SU-DHL-6 (cell line): ENCODE measurements at regions not wholly inside any gene's neighbourhood (a gene's known extent, or its start where the extent isn't known, plus 50 kb on each side); places are given as distances from the start of the nearest gene placed in this dataset.

Source experiments
- H2AFZ ChIP-seq: fragments of 200-600 bp; sonication (generic); 2 replicates; pipeline ENCODE4 v1.6.1; 2014; ENCODE audit warnings: low read depth, mild to moderate bottlenecking, moderate library complexity, mixed read lengths, antibody characterized with exemption, low read length; ENCODE audit not compliant: severe bottlenecking
- H3F3A ChIP-seq: fragments of 200-600 bp; shearing (Covaris generic); 2 replicates; pipeline ENCODE4 v1.6.0; 2016; ENCODE audit warnings: antibody characterized with exemption, mild to moderate bottlenecking; ENCODE audit not compliant: insufficient read depth
- H3K27ac ChIP-seq: fragments of 200-600 bp; sonication (generic); 2 replicates; pipeline ENCODE4 v1.5.1; 2016; ENCODE audit warnings: low read depth, mild to moderate bottlenecking, low read length, moderate library complexity, mixed read lengths
- H3K27me3 ChIP-seq: fragments of 200-600 bp; sonication (generic), shearing (Covaris generic); 2 replicates; pipeline ENCODE4 v1.6.0; 2014; ENCODE audit warnings: mild to moderate bottlenecking, low read length
- H3K36me3 ChIP-seq: fragments of 200-600 bp; sonication (generic); 2 replicates; pipeline ENCODE4 v1.6.1; 2014; ENCODE audit warnings: mild to moderate bottlenecking, low read length, mixed read lengths
- H3K4me2 ChIP-seq: fragments of 300-600, 200-600 bp; shearing (Covaris generic), sonication (generic); 2 replicates; pipeline ENCODE4 v1.6.0; 2014; ENCODE audit warnings: low read length, low read depth, mild to moderate bottlenecking; ENCODE audit not compliant: poor library complexity, severe bottlenecking
- H3K4me3 ChIP-seq: fragments of 200-600 bp; sonication (generic); 2 replicates; pipeline ENCODE4 v1.5.1; 2014; ENCODE audit warnings: antibody characterized with exemption, low read length, mild to moderate bottlenecking, mixed read lengths; ENCODE audit not compliant: insufficient read depth, poor library complexity, severe bottlenecking
- H3K79me2 ChIP-seq: fragments of 200-600 bp; sonication (generic); 2 replicates; pipeline ENCODE4 v1.6.1; 2014; ENCODE audit warnings: mild to moderate bottlenecking, low read length, moderate library complexity; ENCODE audit not compliant: insufficient read depth
- H3K9ac ChIP-seq: fragments of 200-600 bp; sonication (generic); 2 replicates; pipeline ENCODE4 v1.7.0; 2014; ENCODE audit warnings: mild to moderate bottlenecking, low read length
- H3K9me2 ChIP-seq: fragments of 200-600 bp; sonication (generic); replicated peaks from 2 replicates; pipeline ENCODE4 v1.6.1; 2014; ENCODE audit warnings: low read length; ENCODE audit not compliant: insufficient read depth
- H3K9me3 ChIP-seq: fragments of 200-600 bp; sonication (generic); 2 replicates; pipeline ENCODE4 v1.6.1; 2014; ENCODE audit warnings: low read length, mixed read lengths; ENCODE audit not compliant: insufficient read depth
- H4K20me1 ChIP-seq: fragments of 200-600 bp; sonication (generic); 2 replicates; pipeline ENCODE4 v1.6.1; 2014; ENCODE audit warnings: low read depth, mild to moderate bottlenecking, antibody characterized with exemption, low read length, moderate library complexity, mixed read lengths
- EZH2phosphoT487 ChIP-seq: fragments of 200-600 bp; sonication (generic), shearing (Covaris generic); conservative IDR thresholded peaks from 2 replicates; pipeline ENCODE4 v1.6.1; 2018; ENCODE audit warnings: mild to moderate bottlenecking, antibody characterized with exemption, low read length, moderate library complexity, mixed read lengths
- TF ChIP-seq, protein P1 (sequence below): fragments of 200-600 bp; sonication (generic); IDR thresholded peaks from one replicate; pipeline ENCODE4 v1.5.1; 2017; ENCODE audit warnings: antibody characterized with exemption, mild to moderate bottlenecking, low read length, moderate library complexity; ENCODE audit not compliant: insufficient read depth, poor library complexity, severe bottlenecking

DNA sequence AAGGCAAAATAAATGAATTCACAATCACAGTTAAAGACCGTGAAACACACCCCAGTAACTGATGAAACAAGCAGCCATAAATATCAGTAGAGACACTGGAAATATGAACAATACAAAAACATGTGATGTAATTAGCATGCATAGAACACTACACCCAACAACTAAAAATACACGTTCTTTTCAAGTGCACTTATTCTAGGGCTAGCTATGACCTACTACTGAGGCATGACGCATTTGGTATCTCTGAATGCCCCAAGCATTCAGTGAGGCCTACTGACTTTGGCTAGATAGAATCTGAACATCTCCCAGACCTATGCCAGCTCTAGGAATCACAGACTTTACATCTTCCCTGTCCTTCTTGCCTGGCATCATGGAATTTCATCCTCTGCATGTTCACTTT lies 450.0 kb upstream of the ID2 start:
- no peak overlapping the region for H3K9ac ChIP-seq
- H3K36me3 ChIP-seq: no peaks in the 10 kb centered on the region
- H3K4me2 ChIP-seq: peak overlapping the region; percentile 27
- no peaks in the 10 kb centered on the region for H3K9me2 ChIP-seq
- no peak overlapping the region for H3K4me3 ChIP-seq
- no peak overlapping the region for H2AFZ ChIP-seq
- H3K27me3 ChIP-seq: no peaks in the 10 kb centered on the region
- no peak for TF ChIP-seq EZH2phosphoT487
- TF ChIP-seq, protein P1, sequence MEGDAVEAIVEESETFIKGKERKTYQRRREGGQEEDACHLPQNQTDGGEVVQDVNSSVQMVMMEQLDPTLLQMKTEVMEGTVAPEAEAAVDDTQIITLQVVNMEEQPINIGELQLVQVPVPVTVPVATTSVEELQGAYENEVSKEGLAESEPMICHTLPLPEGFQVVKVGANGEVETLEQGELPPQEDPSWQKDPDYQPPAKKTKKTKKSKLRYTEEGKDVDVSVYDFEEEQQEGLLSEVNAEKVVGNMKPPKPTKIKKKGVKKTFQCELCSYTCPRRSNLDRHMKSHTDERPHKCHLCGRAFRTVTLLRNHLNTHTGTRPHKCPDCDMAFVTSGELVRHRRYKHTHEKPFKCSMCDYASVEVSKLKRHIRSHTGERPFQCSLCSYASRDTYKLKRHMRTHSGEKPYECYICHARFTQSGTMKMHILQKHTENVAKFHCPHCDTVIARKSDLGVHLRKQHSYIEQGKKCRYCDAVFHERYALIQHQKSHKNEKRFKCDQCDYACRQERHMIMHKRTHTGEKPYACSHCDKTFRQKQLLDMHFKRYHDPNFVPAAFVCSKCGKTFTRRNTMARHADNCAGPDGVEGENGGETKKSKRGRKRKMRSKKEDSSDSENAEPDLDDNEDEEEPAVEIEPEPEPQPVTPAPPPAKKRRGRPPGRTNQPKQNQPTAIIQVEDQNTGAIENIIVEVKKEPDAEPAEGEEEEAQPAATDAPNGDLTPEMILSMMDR: no peak
- peak overlapping the region; percentile 66 for H3K27ac ChIP-seq
- no peaks in the 10 kb centered on the region for H3K9me3 ChIP-seq
- H4K20me1 ChIP-seq: no peaks in the 10 kb centered on the region
- H3K79me2 ChIP-seq: no peaks in the 10 kb centered on the region
- peaks cover 34% of the 10 kb centered on the region for H3F3A ChIP-seq

DNA sequence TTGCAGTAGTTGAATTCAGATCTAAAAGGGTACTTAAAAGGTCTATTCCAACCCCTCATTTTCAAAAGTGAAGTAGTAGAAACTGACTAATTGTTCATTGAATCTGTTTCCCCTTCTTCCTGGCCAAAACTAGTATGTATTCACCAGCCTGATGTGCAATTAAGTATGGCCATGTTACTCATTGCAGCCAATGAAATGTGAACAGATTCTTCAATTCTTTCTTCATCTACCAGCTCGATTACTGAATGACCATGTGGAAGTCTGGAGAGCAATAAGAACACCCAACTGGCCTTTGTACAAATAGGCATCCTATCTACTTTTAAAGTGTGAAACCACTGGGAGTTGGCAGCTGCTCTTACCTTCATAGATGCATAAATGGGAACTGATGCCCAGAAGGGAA lies 449.0 kb upstream of the ID2 start:
- Histone ChIP-seq H3K36me3 (no peaks in the 10 kb centered on the region), H3K9me3 (no peaks in the 10 kb centered on the region), H3F3A (peaks cover 34% of the 10 kb centered on the region), H3K4me2 (no peak overlapping the region), H2AFZ (no peak overlapping the region), H3K27ac (peak overlapping the region; percentile 66), H3K4me3 (no peak overlapping the region), H4K20me1 (no peaks in the 10 kb centered on the region), H3K27me3 (no peaks in the 10 kb centered on the region), H3K9ac (no peak overlapping the region), H3K9me2 (no peaks in the 10 kb centered on the region), H3K79me2 (no peaks in the 10 kb centered on the region)
- no peak for TF ChIP-seq EZH2phosphoT487
- TF ChIP-seq, protein P1: no peak

DNA sequence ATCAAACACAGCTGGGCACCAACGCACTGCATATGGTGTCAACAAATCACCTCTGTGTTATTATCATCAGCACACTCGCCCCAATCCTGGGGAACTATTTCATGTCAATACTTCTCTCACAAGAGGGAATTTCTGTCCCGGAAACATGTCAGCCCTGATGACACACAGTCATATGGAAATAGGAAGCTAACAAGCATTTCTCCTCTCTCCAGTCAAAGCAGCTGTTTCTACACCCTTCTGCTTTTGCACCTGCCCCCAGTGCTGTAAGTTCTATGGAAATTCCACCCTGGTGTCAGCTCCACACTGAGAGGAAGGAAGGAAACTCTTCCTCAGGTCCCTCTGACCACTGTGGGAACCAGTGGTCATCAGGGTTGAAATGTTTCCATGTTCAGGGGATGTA lies 447.6 kb upstream of the ID2 start:
- TF ChIP-seq, protein P1: no peak
- TF ChIP-seq EZH2phosphoT487: no peak
- Histone ChIP-seq H2AFZ (no peak overlapping the region), H3K4me2 (peak overlapping the region; percentile 58), H3K36me3 (no peaks in the 10 kb centered on the region), H4K20me1 (no peaks in the 10 kb centered on the region), H3K9me2 (no peaks in the 10 kb centered on the region), H3K9ac (peak overlapping the region; percentile 17), H3K27ac (peak overlapping the region; percentile 91), H3K4me3 (peak overlapping the region; percentile 26), H3K27me3 (no peaks in the 10 kb centered on the region), H3K79me2 (no peaks in the 10 kb centered on the region), H3K9me3 (no peaks in the 10 kb centered on the region), H3F3A (peaks cover 33% of the 10 kb centered on the region)
